HFF-Myc (cell line): ENCODE measurements at regions not wholly inside any gene's neighbourhood (a gene's known extent, or its start where the extent isn't known, plus 50 kb on each side); places are given as distances from the start of the nearest gene placed in this dataset.

Experiments used
- DNase-seq: peaks from one replicate; pipeline ENCODE4 v3.0.0-alpha.2; 2011; ENCODE audit warnings: low read depth; ENCODE audit errors: extremely low read depth
- H3K4me3 ChIP-seq: replicated peaks from 2 replicates; pipeline ENCODE4 v1.5.1; 2011; ENCODE audit warnings: low read depth, mild to moderate bottlenecking, control low read depth, low read length
- CTCF ChIP-seq: IDR thresholded peaks from 2 replicates; pipeline ENCODE4 v1.5.1; 2012; ENCODE audit warnings: mild to moderate bottlenecking, low read depth, low read length, control low read depth; ENCODE audit errors: missing control alignments

GRCh38 chr9:75591972-75592371 lies 298.5 kb upstream of the PCSK5 start:
- DNase-seq = no peak
- no peak for TF ChIP-seq CTCF
- no peak overlapping the region for H3K4me3 ChIP-seq

- no peak overlapping the region for H3K4me3 ChIP-seq
- DNase-seq = no peak
- TF ChIP-seq CTCF = no peak
Measured at GRCh38 chr9:75592586-75592985, 297.9 kb upstream of the PCSK5 start.

- no peak overlapping the region for H3K4me3 ChIP-seq
- TF ChIP-seq CTCF = no peak
- no peak for DNase-seq
Measured at GRCh38 chr9:75593920-75594319, 296.6 kb upstream of the PCSK5 start.

GRCh38 chr9:75599126-75599525 lies 291.3 kb upstream of the PCSK5 start:
- no peak overlapping the region for H3K4me3 ChIP-seq
- DNase-seq = no peak

GRCh38 chr9:75601280-75601679 lies 289.2 kb upstream of the PCSK5 start:
- H3K4me3 ChIP-seq = no peak overlapping the region
- TF ChIP-seq CTCF = no peak
- DNase-seq = no peak

More at GRCh38 chr9:75599126-75599525, 291.3 kb upstream of the PCSK5 start:
- TF ChIP-seq CTCF = no peak

- TF ChIP-seq CTCF = no peak
- DNase-seq = no peak
- no peak overlapping the region for H3K4me3 ChIP-seq
Measured at GRCh38 chr9:75602060-75602459, 288.4 kb upstream of the PCSK5 start.

GRCh38 chr9:75604661-75605060 lies 285.8 kb upstream of the PCSK5 start:
- TF ChIP-seq CTCF = no peak
- no peak for DNase-seq

More at GRCh38 chr9:75604661-75605060, 285.8 kb upstream of the PCSK5 start:
- H3K4me3 ChIP-seq = no peak overlapping the region
